GM03348 (cell line): ENCODE measurements at regions not wholly inside any gene's neighbourhood (a gene's known extent, or its start where the extent isn't known, plus 50 kb on each side); places are given as distances from the start of the nearest gene placed in this dataset.

Source experiments
- DNase-seq: peaks from one replicate; pipeline ENCODE4 v3.0.0; 2012; ENCODE audit warnings: low spot score

DNA sequence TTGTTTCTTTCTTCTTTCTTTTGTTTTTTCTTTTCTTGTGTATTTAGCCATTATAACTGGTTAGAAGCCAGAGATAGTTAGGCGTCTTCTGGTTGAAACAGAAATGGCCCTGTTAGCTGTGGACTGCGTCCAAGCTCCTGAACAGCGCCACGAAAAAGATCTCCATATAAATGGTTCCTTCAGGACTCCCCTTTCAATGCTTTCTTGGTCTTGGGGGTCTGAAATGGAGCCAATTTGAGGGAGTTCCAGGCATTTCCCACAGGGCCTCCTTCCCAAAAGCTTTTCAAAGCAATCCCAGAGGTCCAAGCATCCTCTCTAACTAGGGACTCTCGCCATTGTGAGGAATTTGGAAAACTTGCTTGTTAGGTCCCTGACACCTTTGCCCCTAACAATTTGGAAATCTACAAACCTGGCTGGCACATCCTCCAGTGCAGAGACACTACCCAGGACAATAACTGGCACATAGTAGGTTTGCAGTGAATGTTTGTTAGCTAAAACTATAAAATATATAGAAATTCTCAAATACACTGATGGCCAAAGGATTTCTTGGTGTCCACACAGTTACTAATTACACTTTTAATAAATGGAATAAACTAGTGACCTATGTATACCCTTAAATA is 80.1 kb downstream of the MYCN start:
- DNase-seq, result no peak

DNA sequence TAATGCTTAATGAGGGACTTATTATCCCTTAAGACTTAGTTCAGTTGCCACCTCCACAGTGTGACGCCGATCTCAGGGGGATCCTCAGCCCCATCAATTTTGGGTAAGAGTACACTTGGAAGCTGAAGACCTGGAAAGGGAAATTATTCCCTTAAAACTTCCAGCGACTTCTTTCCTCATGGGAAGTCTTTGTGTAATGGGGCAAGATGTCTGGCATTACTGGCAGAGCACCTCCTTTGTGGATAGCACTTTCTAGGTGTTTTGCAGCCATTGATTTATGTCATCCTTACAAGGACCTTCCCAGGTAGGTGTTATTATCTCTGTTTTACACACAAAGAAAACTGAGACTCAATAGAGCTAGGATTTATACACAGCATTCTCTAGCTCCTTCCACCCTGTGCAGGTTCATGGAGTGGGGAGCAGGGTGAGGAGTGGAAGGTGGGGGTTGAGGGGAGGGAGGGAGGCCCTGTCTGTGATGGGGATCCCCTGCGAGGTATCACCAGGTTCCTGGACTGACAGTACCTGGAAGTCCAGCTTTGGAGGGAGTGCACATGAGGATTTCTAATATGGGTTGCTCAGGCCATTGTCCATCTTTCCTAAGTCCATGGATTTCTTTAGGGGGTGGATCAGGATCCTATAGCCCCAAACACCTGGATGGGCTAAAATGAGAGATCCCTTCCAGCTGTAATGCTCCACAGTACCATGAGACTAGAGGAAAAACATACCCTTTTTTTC is 79.4 kb downstream of the MYCN start:
- no peak for DNase-seq

DNA sequence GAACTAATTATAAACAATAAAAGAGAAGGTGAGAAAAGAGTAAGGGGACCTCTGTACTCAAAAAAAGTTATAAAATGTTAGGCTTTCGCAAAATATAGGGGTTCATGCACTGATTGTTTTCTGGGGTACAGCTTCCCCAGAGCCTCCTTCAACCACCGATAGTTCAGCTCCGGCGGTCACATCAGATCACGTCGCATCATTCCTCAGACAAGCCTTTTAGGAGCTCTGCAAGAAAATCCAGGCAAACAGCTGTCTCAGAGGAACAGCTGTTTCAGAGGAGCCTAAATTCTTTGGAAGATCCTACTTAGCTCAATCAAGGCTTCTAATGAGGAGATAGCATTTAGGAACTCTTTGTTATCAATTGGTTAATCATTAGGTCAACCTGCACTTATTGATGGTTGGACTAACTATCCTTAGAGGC is 78.7 kb downstream of the MYCN start:
- DNase-seq, result no peak

DNA sequence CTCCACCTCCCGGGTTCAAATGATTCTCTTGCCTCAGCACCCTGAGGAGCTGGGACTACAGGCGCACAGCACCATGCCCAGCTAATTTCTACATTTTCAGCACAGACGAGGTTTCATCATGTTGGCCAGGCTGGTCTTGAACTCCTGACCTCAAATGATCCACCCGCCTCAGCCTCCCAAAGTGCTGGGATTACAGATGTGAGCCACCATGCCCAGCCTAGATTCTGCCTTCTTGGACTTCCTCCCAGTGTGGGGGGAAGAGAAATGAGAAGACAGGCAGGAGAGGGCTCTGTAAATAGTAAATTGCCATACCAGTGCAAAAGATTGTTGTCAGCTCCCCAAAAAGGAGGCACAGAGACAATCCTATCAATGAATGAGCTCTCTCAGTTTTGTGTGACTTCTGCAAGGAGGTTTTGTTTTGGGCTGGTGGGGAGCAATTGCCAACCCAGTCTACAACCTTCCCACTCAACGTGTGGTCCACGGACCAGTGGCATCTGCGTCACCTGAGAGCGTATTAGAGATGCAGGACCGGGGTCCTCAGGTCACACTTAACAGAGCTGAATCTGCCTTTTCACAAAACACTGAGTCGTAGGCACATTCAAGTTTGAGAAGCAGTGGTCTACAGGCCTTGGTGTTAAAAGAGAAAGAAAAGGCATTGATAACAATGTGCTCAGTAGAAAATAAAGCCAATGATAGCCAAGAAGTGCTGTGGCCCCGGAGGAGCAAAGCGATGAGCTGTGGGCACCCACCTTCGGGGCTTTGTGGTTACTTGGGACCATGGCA is 78.1 kb downstream of the MYCN start:
- no peak for DNase-seq

DNA sequence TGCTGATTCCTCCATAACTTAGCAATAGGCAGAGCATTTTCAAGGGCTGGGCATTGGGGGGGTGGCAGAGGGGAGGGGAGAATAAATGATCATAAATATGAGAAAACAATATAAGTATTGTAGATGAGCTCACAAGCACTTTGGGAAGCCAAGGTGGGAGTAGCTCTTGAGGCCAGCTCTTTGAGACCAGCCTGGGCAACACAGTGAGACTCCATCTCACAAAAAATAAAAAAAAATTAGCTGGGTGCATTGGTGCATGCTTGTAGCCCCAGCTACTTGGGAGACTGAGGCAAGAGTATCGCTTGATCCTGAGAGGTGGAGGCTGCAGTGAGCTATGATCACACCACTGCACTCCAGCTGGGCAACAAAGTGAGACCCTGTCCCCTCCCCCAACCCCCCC is 75.9 kb downstream of the MYCN start:
- no peak for DNase-seq

DNA sequence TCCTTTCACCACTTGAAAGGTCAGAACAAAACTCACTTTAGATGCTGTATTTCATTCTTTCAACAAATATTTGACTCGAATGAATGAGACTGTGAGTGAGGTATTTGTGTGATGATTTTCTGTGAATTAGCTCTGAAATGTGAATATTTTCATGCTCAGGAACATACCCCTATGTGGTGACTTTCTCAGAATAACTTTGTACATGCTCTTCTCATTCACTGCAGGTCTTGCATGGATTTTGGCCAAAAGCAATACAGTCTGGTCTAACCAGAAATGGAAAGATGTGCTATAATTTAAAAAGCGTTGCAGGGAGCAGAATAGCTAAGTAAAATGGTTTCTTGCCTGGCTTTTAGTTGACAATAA is 75.5 kb downstream of the MYCN start:
- no peak for DNase-seq

DNA sequence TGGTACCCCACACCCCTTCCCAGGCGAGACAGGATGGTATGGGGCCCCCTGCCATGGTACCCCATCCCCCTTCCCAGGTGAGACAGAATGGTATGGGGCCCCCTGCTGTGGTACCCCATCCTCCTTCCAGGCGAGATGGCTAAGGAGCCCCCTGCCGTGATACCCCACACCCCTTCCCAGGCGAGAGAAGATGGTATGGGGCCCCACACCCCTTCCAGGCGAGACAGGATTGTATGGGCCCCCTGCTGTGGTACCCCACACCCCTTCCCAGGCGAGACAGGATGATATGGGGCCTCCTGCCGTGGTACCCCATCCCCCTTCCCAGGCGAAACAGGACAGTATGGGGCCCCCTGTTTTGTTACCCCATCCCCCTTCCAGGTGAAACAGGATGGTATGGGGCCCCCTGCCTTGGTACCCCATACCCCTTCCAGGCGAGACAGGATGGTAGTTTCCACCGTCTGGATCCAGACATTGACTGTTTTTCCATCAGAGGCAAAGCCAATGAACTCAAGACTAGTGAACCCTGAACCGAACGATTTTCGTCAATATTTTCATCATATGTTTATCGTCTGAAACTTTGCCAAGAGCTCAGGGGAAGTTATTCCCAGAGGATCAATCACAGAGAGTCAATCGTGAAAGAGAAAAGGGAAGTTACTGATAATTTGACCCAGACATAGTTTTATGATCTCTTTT is 75.0 kb downstream of the MYCN start:
- DNase-seq, result no peak

DNA sequence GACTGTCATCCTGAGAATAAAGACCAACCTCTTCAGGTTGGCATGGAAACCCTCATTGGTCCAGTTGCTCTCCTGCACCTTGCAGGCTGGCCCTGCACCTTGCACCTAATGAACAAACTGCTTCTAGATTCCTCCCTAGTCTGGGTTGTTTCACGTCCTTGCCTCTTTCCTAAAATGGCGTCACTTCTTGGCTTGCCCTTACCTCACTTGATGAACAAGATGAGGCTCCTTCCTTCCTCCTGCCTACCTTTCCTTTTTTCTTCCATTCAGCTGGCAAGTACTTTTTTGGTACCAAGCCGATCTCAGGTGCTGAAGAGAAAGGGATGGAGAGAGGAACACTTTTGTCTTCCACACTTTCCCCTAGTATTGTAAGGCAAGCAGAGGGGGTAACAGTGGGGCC is 74.5 kb downstream of the MYCN start:
- no peak for DNase-seq

DNA sequence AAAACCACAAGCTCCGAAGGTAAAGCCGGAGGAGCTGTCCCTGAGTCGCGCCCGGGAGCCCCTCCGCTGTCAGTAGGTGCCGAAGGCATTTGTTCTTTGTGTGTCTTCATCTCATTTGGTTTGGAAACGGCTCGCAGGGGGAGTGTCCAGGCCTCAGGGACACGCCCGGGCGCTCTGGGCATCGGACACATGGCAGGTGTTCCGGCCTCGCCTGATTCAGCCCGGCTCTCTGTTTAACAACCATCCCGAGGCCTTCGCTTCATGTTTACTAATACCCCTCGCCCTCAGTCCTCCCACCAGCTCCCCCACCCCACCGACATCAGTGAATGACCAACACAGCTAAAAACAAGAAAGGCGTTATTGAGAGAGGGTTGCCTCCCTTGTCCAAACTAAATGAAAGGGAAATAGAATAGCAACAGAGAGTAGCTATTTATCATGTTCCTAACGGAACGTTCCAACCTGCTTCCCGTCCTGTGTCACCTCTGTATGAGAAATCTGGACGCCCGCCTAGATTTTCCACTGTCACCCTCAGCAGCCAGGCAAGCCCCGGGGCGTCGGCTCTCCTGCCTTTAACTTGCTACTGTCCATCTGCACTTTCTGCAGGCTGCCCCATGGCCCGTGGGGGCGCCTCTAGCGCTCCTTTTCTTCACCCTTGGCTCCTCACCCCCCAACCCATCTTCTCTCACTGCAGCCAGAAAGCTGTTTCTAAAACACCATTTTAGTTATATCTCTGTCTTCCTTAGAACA is 73.9 kb downstream of the MYCN start:
- no peak for DNase-seq

DNA sequence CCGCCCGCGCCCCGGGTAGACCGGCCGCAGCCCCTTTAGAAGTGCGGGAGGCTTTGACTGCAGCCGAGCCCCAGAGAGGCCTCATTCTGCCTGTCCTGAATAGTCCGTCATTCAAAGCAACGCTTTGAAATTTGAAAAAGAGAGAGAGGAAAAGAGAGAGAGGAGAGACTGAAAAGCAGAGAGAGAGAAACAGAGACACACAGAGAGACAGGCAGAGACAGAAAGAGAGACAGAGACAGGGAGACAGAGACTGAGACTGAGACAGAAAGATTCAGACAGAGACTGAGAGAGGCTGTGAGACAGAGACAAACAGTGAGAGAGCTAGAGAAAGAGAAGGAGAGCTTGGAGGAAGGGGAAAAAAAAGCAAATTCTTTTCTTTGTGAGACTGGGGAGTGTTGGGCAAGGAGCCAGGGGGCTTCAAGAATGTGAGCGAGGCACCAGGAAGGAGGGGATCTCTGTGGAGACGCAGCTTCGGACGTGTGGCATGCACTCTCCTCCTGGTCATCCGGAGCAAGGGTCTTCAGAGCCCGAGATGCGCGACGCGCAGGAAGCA is 73.1 kb downstream of the MYCN start:
- no peak for DNase-seq

DNA sequence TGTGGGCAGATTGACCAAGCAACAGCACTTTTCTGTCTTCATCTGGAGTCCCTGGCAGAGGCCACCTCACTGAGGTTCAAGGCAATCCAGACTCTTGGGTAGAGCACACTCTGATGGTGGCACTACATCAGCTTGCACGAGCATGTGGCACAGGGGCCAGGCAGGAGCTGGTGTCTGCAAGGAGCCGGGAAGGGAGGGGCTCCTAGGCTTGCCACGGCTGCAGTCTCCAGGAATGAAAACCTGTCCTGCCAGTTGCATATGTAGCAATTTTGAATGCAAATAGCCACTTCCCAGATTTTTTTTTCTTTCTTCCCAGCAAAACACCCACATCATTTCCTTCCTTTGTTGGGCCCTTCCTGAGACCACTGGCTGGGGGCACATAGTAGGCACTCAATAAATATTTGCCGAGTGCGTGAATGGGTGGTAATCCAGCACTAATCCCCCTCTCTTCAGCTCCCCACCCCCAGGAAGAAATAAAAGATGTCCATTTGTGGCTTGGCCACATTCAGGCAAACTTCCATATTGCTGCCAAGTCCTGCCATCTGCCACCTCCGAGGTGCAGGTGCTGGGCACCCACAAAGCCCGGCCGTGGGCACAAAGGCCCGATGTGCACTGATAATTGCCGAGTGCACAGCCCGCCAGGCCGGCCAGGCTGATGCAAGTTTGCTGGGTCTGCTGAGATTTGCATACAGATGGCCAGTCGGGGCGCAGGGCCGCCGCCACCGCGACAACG is 72.4 kb downstream of the MYCN start:
- no peak for DNase-seq

DNA sequence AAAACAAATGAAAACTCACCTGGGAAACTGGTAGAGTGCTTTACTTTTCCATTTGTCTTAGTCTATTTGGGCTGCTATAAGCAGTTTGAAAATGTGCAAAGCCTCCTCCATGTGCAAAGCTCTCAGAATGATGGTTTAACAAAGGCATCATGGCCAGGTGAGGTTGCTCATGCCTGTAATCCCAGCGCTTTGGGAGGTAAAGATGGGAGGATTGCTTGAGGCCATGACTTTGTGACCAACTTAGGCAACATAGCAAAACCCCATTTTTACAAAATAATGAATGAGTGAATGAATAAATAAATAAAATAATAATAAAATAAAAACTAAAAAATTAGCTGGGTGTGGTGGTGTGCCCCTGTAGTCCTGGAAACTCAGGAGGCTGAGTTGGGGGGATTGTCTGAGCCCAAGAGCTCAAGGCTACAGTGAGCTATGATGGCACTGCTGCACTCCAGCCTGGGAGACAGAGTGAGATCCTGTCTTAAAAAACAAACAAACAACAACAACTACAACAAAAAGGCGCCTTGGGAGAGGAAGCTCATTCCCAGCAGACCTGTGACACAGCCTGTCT is 71.8 kb downstream of the MYCN start:
- no peak for DNase-seq

DNA sequence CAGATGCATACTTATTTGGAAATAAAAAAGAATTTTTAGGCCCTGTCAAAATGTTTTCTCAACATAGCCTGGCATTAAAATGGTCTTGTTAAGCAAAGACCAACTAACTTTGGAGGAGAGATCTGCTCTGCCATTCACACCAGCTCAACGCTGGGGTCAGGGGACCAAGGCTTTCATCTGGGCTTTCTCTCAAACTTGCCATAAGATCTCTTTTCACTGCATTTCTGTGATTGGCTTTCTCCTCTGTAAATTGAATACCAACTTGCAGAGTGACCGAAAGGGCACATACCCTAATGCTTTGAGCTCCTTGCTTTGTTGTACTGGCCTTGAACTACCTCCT is 71.2 kb downstream of the MYCN start:
- no peak for DNase-seq

DNA sequence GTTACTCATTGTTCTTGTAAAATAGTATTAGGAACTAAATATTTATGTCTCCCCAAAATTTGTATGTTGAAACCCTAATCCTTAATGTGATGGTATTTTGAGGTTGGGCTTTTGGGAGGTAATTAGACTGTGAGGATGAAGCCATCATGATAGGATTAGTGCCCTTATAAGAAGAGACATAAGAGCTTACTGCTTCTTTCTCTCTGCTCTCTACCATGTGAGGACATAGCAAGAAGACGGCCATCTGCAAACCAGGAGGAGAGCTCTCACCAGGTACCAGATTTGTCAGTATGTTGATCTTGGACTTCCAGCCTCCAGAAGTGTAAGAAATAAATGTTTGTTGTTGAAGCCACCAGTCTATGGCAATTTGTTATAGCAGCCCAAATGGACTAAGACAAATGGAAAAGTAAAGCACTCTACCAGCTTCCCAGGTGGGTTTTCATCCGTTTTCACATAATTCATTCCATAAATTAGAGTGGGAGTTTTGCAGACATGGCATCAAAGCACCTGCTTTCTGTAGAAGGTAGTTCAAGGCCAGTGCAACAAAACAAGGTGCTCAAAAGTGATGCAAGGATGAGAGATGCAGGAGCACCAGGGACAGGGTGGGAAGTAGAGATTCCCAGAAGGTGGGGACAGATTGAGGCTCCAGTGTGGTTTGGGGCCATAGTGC is 70.7 kb downstream of the MYCN start:
- DNase-seq, result no peak

DNA sequence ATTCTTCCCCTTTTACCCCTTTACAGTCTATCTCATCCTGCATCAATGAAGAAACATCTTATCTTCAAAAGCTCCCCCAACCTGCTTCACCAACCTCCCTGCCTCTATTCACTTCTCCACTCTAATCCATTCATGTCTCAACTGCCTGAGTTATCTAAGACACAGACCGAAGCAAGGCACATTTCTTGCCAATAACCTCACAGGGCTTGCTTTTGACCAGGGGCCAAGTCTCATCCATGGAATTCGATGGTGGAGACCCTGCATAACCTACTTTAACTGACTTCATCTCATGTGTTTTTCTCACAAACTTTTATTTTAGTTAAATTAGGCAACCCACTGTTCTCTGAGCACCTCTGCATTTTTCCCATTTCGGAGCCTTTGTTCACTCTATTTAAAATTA is 69.7 kb downstream of the MYCN start:
- no peak for DNase-seq

DNA sequence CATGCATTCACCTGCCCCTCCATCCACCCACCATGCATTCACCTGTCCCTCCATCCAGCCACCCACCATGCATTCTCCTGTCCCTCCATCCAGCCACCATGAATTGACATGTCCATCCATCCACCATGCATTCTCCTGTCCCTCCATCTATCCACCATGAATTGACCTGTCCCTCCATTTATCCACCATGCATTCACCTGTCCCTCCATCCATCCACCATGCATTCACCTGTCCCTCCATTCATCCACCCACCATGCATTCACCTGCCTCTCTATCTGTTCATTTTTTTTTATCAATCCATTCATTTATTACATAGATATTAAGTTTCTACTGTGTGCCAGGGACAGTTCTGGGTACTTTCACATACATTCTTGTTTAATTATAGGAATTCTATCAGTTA is 69.2 kb downstream of the MYCN start:
- no peak for DNase-seq

DNA sequence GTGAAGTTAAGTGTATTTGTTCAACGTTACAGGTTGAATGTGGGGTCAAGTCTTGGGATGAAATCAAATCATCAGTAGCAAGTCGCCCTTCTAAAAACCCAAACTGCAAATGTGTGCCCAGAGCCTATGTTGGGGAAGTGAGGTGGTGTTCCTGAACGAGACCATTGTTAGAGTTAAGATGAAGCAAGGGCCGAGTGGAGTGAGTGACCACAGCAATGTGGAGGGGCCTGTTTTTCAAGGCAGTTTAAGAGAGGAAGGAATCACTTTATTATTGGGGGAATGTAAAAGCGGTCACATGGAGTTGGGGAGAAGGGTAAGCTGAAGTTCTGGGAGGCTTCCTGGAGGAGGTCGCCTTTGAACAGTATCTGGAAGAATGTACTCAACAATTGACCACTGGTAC is 68.5 kb downstream of the MYCN start:
- DNase-seq, result no peak

DNA sequence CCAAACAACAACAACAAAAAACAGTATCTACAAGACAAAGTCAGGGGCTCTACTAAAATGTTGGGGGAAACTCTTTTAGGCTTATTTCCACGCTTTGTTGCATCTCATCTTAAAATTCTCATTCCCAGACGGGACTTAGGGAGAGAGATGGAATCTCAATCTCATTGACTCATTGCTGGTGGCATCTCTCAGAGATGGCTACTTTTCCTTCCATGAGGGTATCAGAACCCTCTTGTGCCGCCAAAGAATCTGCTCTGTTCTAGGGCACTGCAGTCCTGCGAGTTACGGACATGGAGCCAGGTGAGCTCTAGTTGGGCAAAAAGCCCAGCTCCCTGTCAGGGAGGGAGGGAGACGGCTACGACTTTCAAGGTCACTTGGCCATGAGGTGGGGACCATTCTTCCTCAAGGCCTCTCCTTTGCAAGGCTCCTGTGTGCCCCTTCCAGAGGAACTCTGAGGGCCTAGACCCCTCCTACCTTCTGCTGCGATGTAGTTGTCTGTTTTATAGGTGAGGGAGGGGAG is 68.0 kb downstream of the MYCN start:
- no peak for DNase-seq

DNA sequence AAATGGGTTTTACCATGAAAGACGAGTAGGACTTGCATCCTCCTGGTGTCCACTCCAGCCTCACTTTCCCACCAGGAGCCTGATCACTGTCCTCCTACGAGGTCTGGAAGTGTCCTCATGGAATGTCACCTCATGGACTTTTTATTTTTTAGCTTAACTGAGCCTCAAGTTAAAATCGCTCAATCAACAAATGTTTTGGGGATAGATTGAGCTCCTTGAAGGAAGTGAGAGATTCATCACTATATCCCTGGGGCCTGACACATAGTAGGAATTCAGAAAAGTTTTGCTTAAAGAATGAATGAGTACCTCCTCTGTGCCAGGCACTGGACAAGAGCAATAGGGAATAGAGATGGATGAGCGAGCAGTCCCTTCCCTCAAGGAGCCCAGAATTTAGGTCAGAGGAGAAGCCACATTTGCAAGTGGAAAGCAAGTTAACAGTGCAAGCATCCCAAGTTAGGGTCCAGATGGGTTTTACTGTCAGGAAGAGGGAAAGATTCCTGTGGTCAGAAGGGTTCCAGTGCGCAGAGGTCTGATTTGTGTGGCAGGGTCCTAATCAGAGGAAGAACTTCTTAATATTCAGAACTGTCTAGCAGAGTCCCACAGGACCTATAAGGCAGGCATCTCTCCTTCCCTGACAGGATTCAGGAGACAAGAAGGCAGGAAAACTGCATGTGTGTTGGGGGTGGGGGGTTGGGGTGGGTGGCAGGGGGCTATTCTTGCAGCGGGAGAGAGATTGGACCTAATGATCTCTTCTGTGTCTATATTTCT is 67.0 kb downstream of the MYCN start:
- no peak for DNase-seq
